ENCODE measurements at regions not wholly inside any gene's neighbourhood (a gene's known extent, or its start where the extent isn't known, plus 50 kb on each side); places are given as distances from the start of the nearest gene placed in this dataset.
"Not testable (repeated sequence)": the region's sequence is repeated elsewhere in the genome, so short reads cannot be mapped to it uniquely, and the experiment has no call there.

GRCh38 chr2:87410371-87410770, 337.5 kb upstream of the PLGLB2 start:
- not testable (repeated sequence) for DNase-seq (ENCODE audit: low read depth)

GRCh38 chr2:87412036-87412820, 335.7 kb upstream of the PLGLB2 start:
- not testable (repeated sequence) for DNase-seq (ENCODE audit: low read depth)

- not testable (repeated sequence) for DNase-seq (ENCODE audit: low read depth)
These were observed 333.6 kb upstream of the PLGLB2 start for GRCh38 chr2:87414331-87414730.

DNA sequence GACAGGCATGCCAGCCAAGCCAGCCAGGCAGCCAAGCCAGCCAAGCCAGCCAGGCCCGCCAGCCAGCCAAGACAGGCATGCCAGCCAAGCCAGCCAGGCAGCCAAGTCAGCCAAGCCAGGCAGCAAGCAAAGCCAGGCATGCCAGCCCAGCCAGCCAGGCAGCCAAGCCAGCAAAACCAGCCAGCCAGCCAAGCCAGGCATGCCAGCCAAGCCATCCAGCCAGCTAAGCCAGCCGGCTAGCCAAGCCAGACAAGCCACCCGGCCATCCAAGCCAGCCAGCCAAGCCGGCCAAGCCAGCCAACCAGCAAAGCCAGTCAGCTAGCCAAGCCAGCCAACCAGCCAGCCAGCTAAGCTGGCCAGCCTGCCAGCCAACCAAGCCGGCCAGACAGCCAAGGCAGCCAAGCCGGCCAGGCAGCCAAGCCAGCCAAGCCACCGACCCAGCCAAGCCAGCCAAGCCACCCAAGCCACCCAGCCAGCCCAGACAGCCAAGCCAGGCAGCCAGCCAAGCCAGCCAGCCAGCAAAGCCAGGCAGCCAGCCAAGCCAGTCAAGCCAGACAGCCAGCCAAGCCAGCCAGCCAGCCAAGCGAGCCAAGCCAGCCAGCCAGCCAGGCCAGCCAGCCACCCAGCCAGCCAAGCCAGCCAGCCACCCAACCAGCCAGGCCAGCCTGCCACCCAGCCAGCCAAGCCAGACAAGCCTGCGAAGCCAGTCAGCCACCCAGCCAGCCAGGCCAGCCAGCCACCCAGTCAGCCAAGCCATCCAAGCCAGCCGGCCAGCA, 332.9 kb upstream of the PLGLB2 start:
- DNase-seq (ENCODE audit: low read depth): not testable (repeated sequence)

GRCh38 chr2:87415586-87416265, 332.2 kb upstream of the PLGLB2 start:
- DNase-seq (ENCODE audit: low read depth): not testable (repeated sequence)

GRCh38 chr2:87416266-87416592, 331.7 kb upstream of the PLGLB2 start:
- not testable (repeated sequence) for DNase-seq (ENCODE audit: low read depth)

GRCh38 chr2:87417147-87417546, 330.7 kb upstream of the PLGLB2 start:
- not testable (repeated sequence) for DNase-seq (ENCODE audit: low read depth)

GRCh38 chr2:87417742-87418567, 329.9 kb upstream of the PLGLB2 start:
- not testable (repeated sequence) for DNase-seq (ENCODE audit: low read depth)

DNA sequence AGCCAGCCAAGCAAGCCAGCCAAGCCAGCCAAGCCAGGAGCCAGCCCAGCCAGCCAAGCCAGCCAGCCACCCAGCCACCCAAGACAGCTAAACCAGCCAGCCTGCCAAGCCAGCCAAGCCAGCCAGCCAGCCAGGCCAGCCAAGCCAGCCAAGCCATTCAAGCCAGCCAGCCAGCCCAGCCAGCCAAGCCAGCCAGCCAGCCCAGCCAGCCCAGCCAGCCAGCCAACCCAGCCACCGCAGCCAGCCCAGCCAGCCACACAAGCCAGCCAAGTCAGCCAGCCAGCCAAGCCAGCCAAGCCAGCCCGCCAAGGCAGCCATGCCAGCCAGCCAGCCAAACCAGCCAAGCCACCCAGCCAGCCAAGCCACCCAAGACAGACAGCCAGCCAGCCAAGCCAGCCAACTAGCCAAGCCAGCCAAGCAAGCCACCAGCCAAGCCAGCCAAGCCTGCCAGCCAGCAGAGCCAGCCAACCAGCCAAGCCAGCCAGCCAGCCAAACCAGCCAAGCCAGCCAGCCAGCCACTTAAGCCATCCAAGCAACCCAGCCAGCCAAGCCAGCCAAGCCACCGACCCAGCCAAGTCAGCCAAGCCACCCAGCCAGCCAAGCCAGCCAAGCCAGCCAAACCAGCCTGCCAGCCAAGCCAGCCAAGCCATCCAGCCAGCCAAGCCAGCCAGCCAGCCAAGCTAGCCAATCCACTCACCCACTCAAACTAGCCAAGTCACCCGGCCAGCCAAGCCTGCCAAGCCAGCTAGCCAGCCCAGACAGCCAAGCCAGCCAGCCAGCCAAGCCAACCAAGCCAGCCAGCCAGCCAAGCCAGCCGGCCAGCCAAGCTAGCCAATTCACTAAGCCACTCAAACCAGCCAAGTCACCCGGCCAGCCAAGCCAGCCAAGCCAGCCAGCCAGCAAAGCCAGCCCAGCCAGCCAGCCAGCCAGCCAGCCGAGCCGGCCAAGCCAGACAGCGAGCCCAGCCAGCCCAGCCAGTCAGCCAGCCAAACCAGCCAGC, 328.8 kb upstream of the PLGLB2 start:
- not testable (repeated sequence) for DNase-seq (ENCODE audit: low read depth)

DNA sequence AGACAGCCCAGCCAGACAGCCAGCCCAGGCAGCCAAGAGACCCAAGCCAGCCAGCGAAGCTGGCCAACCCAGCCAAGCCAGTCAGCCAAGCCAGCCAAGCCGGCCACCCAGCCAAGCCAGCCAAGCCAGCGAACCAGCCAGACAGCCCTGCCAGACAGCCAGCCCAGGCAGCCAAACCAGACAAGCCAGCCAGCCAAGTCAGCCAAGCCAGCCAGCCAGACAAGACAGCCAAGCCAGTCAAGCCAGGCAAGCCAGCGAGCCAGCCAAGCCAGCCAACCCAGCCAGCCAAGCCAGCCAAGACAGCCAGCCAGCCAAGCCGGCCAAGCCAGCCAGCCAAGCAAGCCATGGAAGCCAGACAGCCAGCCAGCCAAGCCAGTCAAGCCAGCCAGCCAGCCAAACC, 327.9 kb upstream of the PLGLB2 start:
- DNase-seq (ENCODE audit: low read depth): not testable (repeated sequence)

DNA sequence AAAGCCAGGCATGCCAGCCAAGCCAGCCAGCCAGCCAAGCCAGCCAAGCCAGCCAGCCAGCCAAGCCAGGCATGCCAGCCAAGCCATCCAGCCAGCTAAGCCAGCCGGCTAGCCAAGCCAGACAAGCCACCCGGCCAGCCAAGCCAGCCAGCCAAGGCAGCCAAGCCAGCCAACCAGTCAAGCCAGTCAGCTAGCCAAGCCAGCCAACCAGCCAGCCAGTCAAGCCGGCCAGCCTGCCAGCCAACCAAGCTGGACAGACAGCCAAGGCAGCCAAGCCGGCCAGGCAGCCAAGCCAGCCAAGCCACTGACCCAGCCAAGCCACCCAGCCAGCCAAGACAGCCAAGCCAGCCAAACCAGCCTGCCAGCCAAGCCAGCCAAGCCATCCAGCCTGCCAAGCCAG, 326.9 kb upstream of the PLGLB2 start:
- not testable (repeated sequence) for DNase-seq (ENCODE audit: low read depth)

DNA sequence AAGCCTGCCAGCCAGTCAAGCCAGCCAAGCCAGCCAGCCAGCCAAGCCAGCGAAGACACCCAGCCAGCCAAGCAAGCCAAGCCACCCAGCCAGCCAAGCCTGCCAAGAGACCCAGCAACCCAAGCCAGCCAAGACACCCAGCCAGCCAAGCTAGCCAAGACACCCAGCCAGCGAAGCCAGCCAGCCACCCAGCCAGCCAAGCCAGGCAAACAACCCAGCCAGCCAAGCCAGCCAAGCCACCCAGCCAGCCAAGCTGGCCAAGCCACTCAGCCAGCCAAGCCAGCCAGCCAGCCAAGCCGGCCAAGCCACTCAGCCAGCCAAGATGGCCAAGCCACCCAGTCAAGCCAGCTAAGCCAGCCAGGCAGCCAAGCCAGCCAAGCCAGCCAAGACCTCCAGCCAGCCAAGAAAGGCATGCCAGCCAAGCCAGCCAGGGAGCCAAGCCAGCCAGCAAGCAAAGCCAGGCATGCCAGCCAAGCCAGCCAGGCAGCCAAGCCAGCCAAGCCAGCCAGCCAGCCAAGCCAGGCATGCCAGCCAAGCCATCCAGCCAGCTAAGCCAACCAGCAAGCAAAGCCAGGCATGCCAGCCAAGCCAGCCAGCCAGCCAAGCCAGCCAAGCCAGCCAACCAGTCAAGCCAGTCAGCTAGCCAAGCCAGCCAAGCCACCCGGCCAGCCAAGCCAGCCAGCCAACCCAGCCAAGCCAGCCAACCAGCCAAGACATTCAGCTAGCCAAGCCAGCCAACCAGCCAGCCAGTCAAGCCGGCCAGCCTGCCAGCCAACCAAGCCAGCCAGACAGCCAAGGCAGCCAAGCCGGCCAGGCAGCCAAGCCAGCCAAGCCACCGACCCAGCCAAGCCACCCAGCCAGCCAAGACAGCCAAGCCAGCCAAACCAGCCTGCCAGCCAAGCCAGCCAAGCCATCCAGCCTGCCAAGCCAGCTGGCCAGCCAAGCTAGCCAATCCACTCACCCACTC, 323.8 kb upstream of the PLGLB2 start:
- DNase-seq (ENCODE audit: low read depth): not testable (repeated sequence)

- not testable (repeated sequence) for DNase-seq (ENCODE audit: low read depth)
These were observed 323.1 kb upstream of the PLGLB2 start for GRCh38 chr2:87424763-87425154.

- DNase-seq (ENCODE audit: low read depth): not testable (repeated sequence)
These were observed 322.7 kb upstream of the PLGLB2 start for GRCh38 chr2:87425191-87425590.

GRCh38 chr2:87425717-87426116, 322.2 kb upstream of the PLGLB2 start:
- not testable (repeated sequence) for DNase-seq (ENCODE audit: low read depth)

- DNase-seq (ENCODE audit: low read depth): not testable (repeated sequence)
These were observed 319.3 kb upstream of the PLGLB2 start for GRCh38 chr2:87428452-87429130.

- not testable (repeated sequence) for DNase-seq (ENCODE audit: low read depth)
These were observed 318.5 kb upstream of the PLGLB2 start for GRCh38 chr2:87429206-87429930.

DNA sequence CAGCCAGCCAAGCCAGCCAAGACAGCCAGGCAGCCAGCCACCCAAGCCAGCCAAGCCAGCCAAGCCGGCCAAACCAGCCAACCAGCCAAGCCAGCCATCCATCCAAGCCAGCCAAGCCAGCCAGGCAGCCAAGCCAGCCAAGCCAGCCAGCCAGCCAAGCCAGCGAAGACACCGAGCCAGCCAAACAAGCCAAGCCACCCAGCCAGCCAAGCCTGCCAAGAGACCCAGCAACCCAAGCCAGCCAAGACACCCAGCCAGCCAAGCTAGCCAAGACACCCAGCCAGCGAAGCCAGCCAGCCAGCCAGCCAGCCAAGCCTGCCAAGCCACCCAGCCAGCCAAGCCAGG, 318.0 kb upstream of the PLGLB2 start:
- DNase-seq (ENCODE audit: low read depth): not testable (repeated sequence)
